ENCODE measurements at regions not wholly inside any gene's neighbourhood (a gene's known extent, or its start where the extent isn't known, plus 50 kb on each side); places are given as distances from the start of the nearest gene placed in this dataset.

- no peak for TF ChIP-seq CTCF (IDR thresholded peaks at IDR 0.05 in 4 of 5, conservative IDR thresholded peaks at IDR 0.05 in 1 of 5)
- TF ChIP-seq POLR2A (IDR thresholded peaks at IDR 0.05), result no peak
These were observed 84.2 kb upstream of the ZNF280D start for GRCh38 chr15:56817321-56818080.
